Neural cell (in vitro differentiated cells): ENCODE measurements at regions not wholly inside any gene's neighbourhood (a gene's known extent, or its start where the extent isn't known, plus 50 kb on each side); places are given as distances from the start of the nearest gene placed in this dataset.

ENCODE experiments used
- H2AFZ ChIP-seq: fragments of 200-600, 300-800 bp; sonication (generic), shearing (Covaris generic); 2 replicates; pipeline ENCODE4 v1.6.0; 2014; ENCODE audit warnings: low read depth, mild to moderate bottlenecking, antibody characterized with exemption, low read length, moderate library complexity
- H3F3A ChIP-seq: fragments of 200-600 bp; shearing (Covaris generic); 2 replicates; pipeline ENCODE4 v1.6.1; 2016; ENCODE audit warnings: mild to moderate bottlenecking, moderate library complexity, mixed read lengths, antibody characterized with exemption, low read length; ENCODE audit not compliant: insufficient read depth, poor library complexity, severe bottlenecking
- H3K27ac ChIP-seq: fragments of 200-600, 300-800 bp; sonication (generic), shearing (Covaris generic); 2 replicates; pipeline ENCODE4 v1.5.1; 2014; ENCODE audit warnings: mild to moderate bottlenecking, low read length, moderate library complexity
- H3K27me3 ChIP-seq: fragments of 300-800, 200-600 bp; sonication (generic), shearing (Covaris generic); 2 replicates; pipeline ENCODE4 v1.6.0; 2014; ENCODE audit warnings: mild to moderate bottlenecking, low read depth, low read length, moderate library complexity; ENCODE audit not compliant: insufficient read depth
- H3K36me3 ChIP-seq: fragments of 300-800, 200-600 bp; sonication (generic), shearing (Covaris generic); 2 replicates; pipeline ENCODE4 v1.5.1; 2014; ENCODE audit warnings: mild to moderate bottlenecking, antibody characterized with exemption, low read length, moderate library complexity; ENCODE audit not compliant: insufficient read depth
- H3K4me2 ChIP-seq: fragments of 300-800, 200-600 bp; sonication (generic), shearing (Covaris generic); 2 replicates; pipeline ENCODE4 v1.6.0; 2014; ENCODE audit warnings: mild to moderate bottlenecking, low read length
- H3K4me3 ChIP-seq: fragments of 300-800, 200-600 bp; sonication (generic), shearing (Covaris generic); 2 replicates; pipeline ENCODE4 v1.5.1; 2014; ENCODE audit warnings: mild to moderate bottlenecking, low read length, moderate library complexity
- H3K79me2 ChIP-seq: fragments of 200-600 bp; shearing (Covaris generic); replicated peaks from 2 replicates; pipeline ENCODE4 v1.6.0; 2014; ENCODE audit warnings: mild to moderate bottlenecking, low read length, moderate library complexity; ENCODE audit not compliant: insufficient read depth
- H3K9ac ChIP-seq: fragments of 300-800, 200-600 bp; sonication (generic), shearing (Covaris generic); 2 replicates; pipeline ENCODE4 v1.6.1; 2016; ENCODE audit warnings: mild to moderate bottlenecking, low read length, mixed read lengths
- H3K9me2 ChIP-seq: fragments of 200-600 bp; shearing (Covaris generic); 2 replicates; pipeline ENCODE4 v1.6.1; 2016; ENCODE audit warnings: mild to moderate bottlenecking, low read length, mixed read lengths; ENCODE audit not compliant: insufficient read depth
- H3K9me3 ChIP-seq: fragments of 200-600, 300-800 bp; sonication (generic), shearing (Covaris generic); 2 replicates; pipeline ENCODE4 v1.6.1; 2016; ENCODE audit warnings: mild to moderate bottlenecking, mixed run types, low read length, moderate library complexity, mixed read lengths
- H4K20me1 ChIP-seq: fragments of 200-600 bp; shearing (Covaris generic); 2 replicates; pipeline ENCODE4 v1.6.1; 2016; ENCODE audit warnings: mild to moderate bottlenecking, mixed run types; ENCODE audit not compliant: insufficient read depth
- CTCF ChIP-seq: fragments of 450-650 bp; IDR thresholded peaks from 2 replicates; pipeline ENCODE4 v1.5.1; 2014; ENCODE audit warnings: antibody characterized with exemption, mild to moderate bottlenecking, moderate library complexity; ENCODE audit not compliant: poor library complexity, severe bottlenecking
- EP300 ChIP-seq: fragments of 450-650 bp; conservative IDR thresholded peaks from 2 replicates; pipeline ENCODE4 v1.6.1; 2014; ENCODE audit warnings: antibody characterized with exemption, mild to moderate bottlenecking, moderate library complexity; ENCODE audit not compliant: poor library complexity, severe bottlenecking
- EZH2 ChIP-seq: fragments of 200-600, 300-800 bp; shearing (Covaris generic), sonication (generic); IDR thresholded peaks from 2 replicates; pipeline ENCODE4 v1.6.1; 2014; ENCODE audit warnings: antibody characterized with exemption, low read length, borderline replicate concordance, mild to moderate bottlenecking; ENCODE audit not compliant: insufficient read depth, poor library complexity, severe bottlenecking
- MXI1 ChIP-seq: fragments of 450-650 bp; conservative IDR thresholded peaks from 2 replicates; pipeline ENCODE4 v1.6.1; 2014; ENCODE audit warnings: antibody characterized with exemption, mild to moderate bottlenecking; ENCODE audit not compliant: poor library complexity, severe bottlenecking
- POLR2AphosphoS5 ChIP-seq: IDR thresholded peaks from 2 replicates; pipeline ENCODE4 v1.6.1; 2012
- RAD21 ChIP-seq: fragments of 450-650 bp; conservative IDR thresholded peaks from 2 replicates; pipeline ENCODE4 v1.6.1; 2014; ENCODE audit warnings: antibody characterized with exemption, mild to moderate bottlenecking, moderate library complexity
- REST ChIP-seq: IDR thresholded peaks from 2 replicates; pipeline ENCODE4 v1.6.1; 2012; ENCODE audit warnings: borderline replicate concordance
- SMC3 ChIP-seq: fragments of 450-650 bp; conservative IDR thresholded peaks from 2 replicates; pipeline ENCODE4 v1.6.1; 2014; ENCODE audit warnings: antibody characterized with exemption, mild to moderate bottlenecking, moderate library complexity; ENCODE audit not compliant: poor library complexity
- TAF1 ChIP-seq: IDR thresholded peaks from 2 replicates; pipeline ENCODE4 v1.6.1; 2012; ENCODE audit warnings: low read depth

GRCh38 chr1:168918860-168919741 is 187.4 kb upstream of the ATP1B1 start:
- Histone ChIP-seq H3K4me2 (no peak overlapping the region), H3F3A (no peaks in the 10 kb centered on the region), H2AFZ (no peak overlapping the region), H3K9ac (peak overlapping the region; percentile 38), H4K20me1 (no peaks in the 10 kb centered on the region), H3K36me3 (no peaks in the 10 kb centered on the region), H3K27ac (peak overlapping the region; percentile 71), H3K27me3 (no peaks in the 10 kb centered on the region), H3K4me3 (peak overlapping the region; percentile 8), H3K79me2 (no peaks in the 10 kb centered on the region), H3K9me3 (no peaks in the 10 kb centered on the region), H3K9me2 (no peaks in the 10 kb centered on the region)
- TF ChIP-seq REST (peak; percentile 29), POLR2AphosphoS5 (peak; percentile 9), TAF1 (no peak), CTCF (no peak), EP300 (peak; percentile 56), EZH2 (no peak), SMC3 (no peak), RAD21 (no peak), MXI1 (no peak)

GRCh38 chr1:168920456-168921094 is 185.9 kb upstream of the ATP1B1 start:
- H3F3A ChIP-seq = no peaks in the 10 kb centered on the region
- no peaks in the 10 kb centered on the region for H3K9me2 ChIP-seq
- TF ChIP-seq SMC3 = no peak
- no peak for TF ChIP-seq MXI1
- TF ChIP-seq RAD21 = no peak
- TF ChIP-seq EP300 = no peak
- no peak for TF ChIP-seq POLR2AphosphoS5
- no peak for TF ChIP-seq TAF1
- H3K9me3 ChIP-seq = no peaks in the 10 kb centered on the region
- H3K4me2 ChIP-seq = no peak overlapping the region
- no peaks in the 10 kb centered on the region for H3K27me3 ChIP-seq
- no peaks in the 10 kb centered on the region for H4K20me1 ChIP-seq
- H3K27ac ChIP-seq = no peak overlapping the region
- no peaks in the 10 kb centered on the region for H3K36me3 ChIP-seq
- H3K9ac ChIP-seq = no peak overlapping the region
- H2AFZ ChIP-seq = no peak overlapping the region
- no peak overlapping the region for H3K4me3 ChIP-seq
- no peaks in the 10 kb centered on the region for H3K79me2 ChIP-seq
